HG02870 (cell line): ENCODE measurements at regions not wholly inside any gene's neighbourhood (a gene's known extent, or its start where the extent isn't known, plus 50 kb on each side); places are given as distances from the start of the nearest gene placed in this dataset.

ENCODE experiments used
- ATAC-seq: cut with Tn5 transposase; IDR thresholded peaks from one replicate; pipeline ENCODE4 v1.9.1; 2021; ENCODE audit warnings: mild to moderate bottlenecking, moderate library complexity; ENCODE audit not compliant: unreplicated experiment

GRCh38 chr4:12244973-12245372 lies 816.3 kb upstream of the HS3ST1 start:
- no peak for ATAC-seq

- ATAC-seq: no peak
Observed at GRCh38 chr4:12242354-12242753, 813.7 kb upstream of the HS3ST1 start.

- no peak for ATAC-seq
Observed at GRCh38 chr4:12239897-12240636, 811.4 kb upstream of the HS3ST1 start.

GRCh38 chr4:12231098-12231497 lies 802.4 kb upstream of the HS3ST1 start:
- ATAC-seq: no peak

- ATAC-seq: no peak
Observed at GRCh38 chr4:12221031-12221430, 792.3 kb upstream of the HS3ST1 start.

GRCh38 chr4:12211636-12212035 lies 782.9 kb upstream of the HS3ST1 start:
- no peak for ATAC-seq

- ATAC-seq: no peak
Observed at GRCh38 chr4:12207396-12207795, 778.7 kb upstream of the HS3ST1 start.

- no peak for ATAC-seq
Observed at GRCh38 chr4:12206091-12206490, 777.4 kb upstream of the HS3ST1 start.

GRCh38 chr4:12203945-12204344 lies 775.3 kb upstream of the HS3ST1 start:
- no peak for ATAC-seq

GRCh38 chr4:12200226-12200625 lies 771.5 kb upstream of the HS3ST1 start:
- ATAC-seq: no peak

- no peak for ATAC-seq
Observed at GRCh38 chr4:12186526-12186925, 757.8 kb upstream of the HS3ST1 start.

GRCh38 chr4:12178614-12179610 lies 750.2 kb upstream of the HS3ST1 start:
- no peak for ATAC-seq

GRCh38 chr4:12177416-12177815 lies 748.7 kb upstream of the HS3ST1 start:
- ATAC-seq: no peak

GRCh38 chr4:12173496-12173895 lies 744.8 kb upstream of the HS3ST1 start:
- no peak for ATAC-seq

GRCh38 chr4:12172198-12172973 lies 743.7 kb upstream of the HS3ST1 start:
- ATAC-seq: no peak

GRCh38 chr4:12170308-12170707 lies 741.6 kb upstream of the HS3ST1 start:
- ATAC-seq: no peak

- no peak for ATAC-seq
Observed at GRCh38 chr4:12165616-12166015, 736.9 kb upstream of the HS3ST1 start.

- no peak for ATAC-seq
Observed at GRCh38 chr4:12146339-12146738, 717.6 kb upstream of the HS3ST1 start.

- ATAC-seq: no peak
Observed at GRCh38 chr4:12145768-12146167, 717.1 kb upstream of the HS3ST1 start.

GRCh38 chr4:12145106-12145505 lies 716.4 kb upstream of the HS3ST1 start:
- ATAC-seq: no peak

- ATAC-seq: no peak
Observed at GRCh38 chr4:12144051-12144450, 715.4 kb upstream of the HS3ST1 start.
